DMS153 treated with DMSO at 0.1 percent for 48 hours (cell line): ENCODE measurements at regions not wholly inside any gene's neighbourhood (a gene's known extent, or its start where the extent isn't known, plus 50 kb on each side); places are given as distances from the start of the nearest gene placed in this dataset.

ENCODE experiments used
- DNase-seq: peaks from one replicate; lab custom pipeline; 2025; ENCODE audit not compliant: unreplicated experiment; lab: John Stamatoyannopoulos, UW

DNA sequence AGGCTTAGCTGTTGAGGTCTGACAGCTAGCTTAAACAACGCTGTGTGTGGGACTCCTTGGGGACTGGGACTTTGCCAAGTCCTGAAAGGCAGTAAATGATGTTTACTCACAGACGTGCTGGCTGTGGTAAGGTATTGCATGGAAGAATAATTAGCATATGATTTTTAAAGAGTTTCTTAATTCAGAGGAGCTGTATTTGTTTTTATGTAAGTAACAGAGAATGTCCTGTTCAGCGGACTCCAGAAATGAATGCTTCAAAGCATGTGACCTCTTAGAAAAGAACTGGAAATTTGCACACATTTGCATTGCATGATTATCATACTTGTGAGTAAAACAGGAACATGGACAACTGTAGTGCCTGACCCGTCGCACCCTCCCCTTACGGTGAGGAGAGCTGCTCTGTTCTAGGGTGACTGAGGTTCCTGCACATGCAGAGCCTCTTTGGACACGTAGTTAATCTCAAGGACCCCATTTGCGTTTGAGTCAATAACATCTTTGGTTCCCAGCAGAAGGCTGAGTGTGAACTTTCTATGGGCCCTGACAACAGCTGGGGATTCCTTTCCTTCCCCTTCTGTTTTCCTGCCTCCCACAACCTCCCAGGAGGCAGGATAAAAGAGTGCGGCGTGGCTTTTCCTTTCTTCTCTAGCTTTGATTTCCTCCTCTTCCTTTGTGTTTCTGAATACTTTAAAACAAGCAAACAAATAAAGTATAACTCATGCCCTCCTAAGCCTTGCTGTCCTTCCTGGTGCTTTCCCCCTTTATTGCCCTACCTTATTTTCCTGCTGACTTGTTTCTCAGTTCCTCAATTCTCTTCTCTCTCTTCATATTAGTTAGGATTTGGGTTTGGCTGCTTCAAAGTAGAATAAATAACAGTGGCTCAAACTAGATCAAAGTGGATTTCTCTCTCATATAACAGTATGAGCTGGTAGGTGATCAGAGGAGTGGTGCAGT is 157.2 kb upstream of the CD180 start:
- peak; percentile 70 for DNase-seq

DNA sequence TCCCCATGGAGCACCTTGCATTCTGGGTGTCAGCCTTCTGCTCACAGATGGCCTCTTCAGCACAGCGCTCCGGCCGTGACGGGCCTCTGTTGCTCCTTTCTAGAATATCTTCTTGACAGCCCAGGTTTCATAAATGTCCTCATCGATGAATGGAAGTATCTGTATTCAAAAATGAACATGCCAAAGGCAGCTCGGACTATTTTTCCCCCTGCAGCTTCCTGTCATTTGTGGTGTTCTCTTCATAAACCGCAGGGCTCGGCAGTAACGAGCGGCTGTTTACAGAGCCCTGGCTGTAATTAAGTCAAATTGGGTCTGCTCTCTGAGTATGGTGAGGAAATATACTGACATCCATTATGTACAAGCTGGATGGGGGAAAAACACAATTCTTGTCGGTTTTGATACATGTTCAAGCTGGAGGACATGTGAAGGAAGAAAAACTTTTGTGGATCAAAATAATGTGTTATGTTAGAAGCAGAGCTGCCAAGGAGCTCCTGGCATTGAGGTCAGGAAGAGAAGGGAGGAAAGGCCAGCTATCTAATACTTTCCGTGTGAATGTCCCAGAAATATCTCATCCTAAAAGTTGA is 154.1 kb upstream of the CD180 start:
- peak; percentile 27 for DNase-seq

DNA sequence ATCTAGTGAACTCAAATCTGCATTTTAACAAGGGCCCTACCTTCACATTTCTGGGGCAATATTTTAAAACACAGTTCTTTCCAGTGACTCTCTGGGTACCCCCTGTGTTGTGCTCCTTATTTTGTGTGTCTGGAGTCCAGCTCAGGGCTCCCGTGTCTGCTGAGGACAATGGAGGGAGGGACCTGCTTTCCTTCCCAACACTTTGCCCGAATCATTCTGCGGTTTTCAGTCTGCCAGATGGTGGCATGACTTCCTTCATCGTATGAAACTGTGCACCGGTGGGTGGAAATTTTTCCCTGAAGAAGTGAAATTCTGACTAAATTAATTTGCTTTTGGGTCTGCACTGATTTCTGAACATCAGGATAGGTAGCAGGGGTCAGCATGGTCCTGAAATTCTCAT is 153.6 kb upstream of the CD180 start:
- DNase-seq, result no peak

- DNase-seq, result no peak
These were observed 151.2 kb upstream of the CD180 start for GRCh38 chr5:67347821-67348220.

GRCh38 chr5:67346611-67347010 is 150.0 kb upstream of the CD180 start:
- no peak for DNase-seq

DNA sequence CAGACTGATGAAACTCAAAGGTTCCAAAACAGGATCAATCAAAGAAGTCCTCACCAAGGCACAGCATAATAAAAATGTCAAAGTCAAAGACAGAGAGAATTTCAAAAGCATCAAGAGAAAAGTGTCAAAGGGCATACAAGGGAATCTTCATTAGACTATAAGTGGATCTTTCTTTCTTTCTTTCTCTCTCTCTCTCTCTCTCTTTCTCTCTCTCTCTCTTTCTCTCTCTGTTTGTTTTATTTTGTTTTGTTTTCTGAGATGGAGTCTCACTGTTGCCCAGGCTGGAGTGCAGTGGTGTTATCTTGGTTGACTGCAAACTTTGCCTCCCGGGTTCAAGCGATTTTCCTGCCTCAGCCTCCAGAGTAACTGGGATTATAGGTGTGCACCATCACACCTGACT is 148.3 kb upstream of the CD180 start:
- DNase-seq, result no peak

DNA sequence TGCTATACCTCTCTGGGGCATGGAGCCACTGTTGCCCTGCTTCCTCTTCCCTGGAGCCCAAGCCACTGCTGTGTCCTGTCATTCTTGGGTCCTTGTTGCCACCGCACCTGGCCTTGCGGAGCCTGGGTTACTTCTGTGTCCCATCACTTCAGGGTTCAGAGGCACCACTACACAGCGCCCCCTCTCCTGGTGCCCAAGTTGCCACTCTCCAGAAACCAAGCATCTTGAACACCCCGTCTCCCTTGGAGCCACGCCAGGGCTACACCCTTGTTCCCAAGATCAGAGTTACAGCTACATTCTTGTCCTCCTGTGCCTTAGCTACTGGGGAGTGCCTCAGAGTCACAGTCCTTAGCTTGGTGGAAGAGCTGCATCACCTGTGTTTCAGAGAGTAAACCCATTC is 147.2 kb upstream of the CD180 start:
- DNase-seq, result no peak

- DNase-seq, result no peak
These were observed 144.9 kb upstream of the CD180 start for GRCh38 chr5:67341478-67341877.

- DNase-seq, result no peak
These were observed 142.7 kb upstream of the CD180 start for GRCh38 chr5:67339219-67339767.

- DNase-seq, result no peak
These were observed 141.8 kb upstream of the CD180 start for GRCh38 chr5:67338421-67338820.

DNA sequence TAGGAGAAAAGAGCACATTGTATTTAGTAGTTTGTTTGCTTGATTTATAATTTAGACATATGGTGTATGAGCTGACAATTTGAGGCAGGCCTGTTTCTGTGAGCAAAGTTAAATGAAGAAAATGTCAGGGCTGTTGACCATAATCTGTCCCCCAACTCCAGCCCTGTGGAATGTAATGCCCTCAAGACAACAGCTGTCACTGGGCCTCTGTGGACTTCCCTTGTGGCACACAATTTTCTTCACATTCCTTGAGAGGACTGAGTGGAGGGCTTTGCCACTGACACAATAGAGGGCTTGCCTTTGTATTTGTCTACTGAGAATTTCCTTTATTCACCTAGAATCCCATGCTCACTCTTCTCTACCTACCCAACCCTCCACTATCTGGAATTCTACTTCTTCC is 141.2 kb upstream of the CD180 start:
- DNase-seq, result no peak

DNA sequence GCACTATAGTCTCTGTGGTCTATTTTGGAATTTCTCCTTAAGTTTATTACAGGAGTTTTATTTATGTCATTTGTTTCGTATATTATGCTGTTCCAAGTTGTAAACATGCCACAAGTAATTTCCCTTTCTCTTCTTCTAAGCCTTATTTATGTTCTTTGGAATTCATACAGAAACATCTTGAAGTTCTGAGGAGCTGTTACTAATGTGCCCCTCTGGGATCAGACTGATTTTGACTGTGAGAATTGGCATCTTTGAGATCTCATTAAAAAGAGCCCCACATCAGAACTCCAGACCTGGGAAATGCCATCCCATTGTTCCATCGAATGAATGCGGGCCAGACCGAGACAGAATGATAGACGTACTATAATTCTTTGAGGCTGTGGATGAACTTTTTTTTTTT is 138.8 kb upstream of the CD180 start:
- no peak for DNase-seq

DNA sequence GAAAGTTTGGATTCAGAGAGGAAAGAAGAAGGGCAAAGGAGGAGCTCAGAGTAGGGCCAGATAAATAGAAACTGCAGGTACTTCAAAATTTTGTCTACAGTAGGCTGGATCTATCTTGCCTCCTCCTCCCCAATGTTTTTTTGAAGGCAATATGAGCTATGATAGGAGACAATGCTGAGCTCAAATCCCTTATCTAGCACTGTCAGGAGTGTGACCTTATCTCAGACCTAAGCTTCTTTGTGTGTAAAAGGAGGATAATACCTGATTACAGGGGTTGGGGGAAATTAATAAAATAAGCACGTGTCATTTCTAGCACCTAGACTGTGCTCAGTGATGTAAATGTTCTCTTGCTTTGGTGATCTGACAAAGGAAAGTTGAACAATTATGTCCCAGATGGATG is 137.8 kb upstream of the CD180 start:
- no peak for DNase-seq

GRCh38 chr5:67333171-67333570 is 136.6 kb upstream of the CD180 start:
- no peak for DNase-seq

DNA sequence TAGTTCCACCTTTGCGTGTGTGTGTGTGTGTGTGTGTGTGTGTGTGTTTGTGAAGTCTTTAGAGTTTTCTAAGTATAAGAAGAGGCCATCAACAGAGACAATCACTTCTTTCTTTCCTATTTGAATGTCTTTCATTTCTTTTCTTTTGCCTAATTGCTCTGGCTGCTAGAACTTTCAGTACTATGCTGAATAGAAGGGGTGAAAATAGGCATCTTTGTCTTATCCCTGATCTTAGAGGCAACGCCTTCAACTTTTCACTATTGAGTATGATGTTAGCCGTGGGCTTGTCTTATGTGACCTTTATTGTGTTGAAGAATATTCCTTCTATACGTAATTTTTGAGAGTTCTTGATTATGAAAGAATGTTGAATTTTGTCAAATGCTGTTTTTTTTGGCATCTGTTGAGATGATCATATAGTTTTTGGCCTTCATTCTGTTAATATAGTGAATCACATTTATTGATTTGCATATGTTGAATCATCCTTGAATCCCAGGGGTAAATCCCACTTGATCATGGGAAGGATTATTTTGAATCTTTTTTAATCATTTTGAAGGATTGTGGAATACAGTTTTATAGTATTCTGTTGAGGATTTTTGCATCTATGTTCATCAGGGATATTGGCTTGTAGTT is 134.8 kb upstream of the CD180 start:
- no peak for DNase-seq

DNA sequence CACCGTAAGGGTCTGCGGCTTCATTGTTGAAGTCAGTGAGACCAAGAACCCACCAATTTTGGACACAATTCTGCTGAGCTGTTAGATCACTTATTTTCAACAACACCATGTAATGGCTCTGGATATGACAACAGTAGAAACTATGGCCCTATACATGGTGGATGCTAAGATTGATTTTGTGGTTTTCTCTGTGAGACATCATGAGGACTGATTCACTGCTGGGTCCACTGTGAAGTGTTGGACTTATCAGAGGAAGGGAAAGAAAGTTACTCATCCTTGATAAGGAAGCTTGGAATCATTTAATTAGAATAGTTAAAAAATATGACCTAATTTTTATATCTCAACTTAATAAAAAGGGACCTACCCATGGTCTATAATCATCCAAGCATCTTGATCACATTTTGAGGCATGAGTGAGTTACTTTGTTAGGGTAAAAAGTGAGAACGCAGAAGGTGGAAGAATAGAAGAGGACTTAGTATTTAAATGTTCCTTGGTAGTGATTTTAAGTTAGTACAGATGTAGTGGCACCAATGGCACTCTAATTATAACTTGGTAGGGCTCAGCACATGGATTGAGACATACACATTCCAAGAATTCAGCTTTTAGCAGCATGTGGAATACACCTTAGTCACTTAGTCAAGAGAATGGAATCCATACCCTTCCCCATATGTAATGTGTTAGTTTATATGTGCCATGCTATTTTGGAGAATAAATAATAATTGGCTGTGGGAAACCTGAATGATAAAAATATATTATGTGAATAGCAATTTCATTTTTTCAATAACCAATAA is 123.5 kb upstream of the CD180 start:
- no peak for DNase-seq

GRCh38 chr5:67318746-67319145 is 122.1 kb upstream of the CD180 start:
- DNase-seq, result no peak

DNA sequence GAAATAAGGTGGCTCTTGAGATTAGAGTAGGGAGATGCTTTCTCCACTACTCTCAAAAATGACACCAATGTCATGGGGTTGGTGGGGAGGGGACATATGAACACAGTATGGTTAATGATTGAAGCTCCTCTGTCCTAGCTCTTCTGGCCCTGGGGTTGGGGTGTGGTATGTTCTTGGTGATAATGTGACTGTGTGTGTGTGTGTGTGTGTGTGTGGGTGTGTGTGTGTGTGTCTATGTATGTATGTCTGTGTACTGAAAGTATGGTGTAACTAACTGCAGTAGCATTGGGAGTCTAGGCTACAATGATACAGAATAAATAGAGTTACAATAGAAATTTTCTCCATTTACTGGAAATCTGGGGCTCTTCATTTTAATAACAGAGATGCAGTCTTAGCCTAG is 121.0 kb upstream of the CD180 start:
- DNase-seq, result no peak

DNA sequence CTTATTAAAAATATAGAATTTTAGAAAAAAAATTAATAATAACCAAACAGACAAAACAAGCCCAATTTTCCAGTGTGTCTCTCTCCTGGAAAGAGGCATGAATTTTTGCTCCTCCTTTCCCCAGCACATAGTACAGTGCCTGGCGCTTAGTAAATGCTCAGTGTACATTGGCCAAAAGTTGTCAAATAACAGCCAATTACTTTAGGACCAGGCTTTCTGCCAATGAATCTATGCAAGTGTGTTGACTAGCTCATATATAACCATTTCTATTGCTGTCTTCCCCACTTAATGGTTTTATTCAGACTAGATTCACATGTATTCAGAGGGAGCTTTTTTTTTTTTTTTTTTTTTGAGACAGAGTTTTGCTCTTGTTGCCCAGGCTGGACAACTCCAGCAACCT is 120.1 kb upstream of the CD180 start:
- DNase-seq, result no peak

- DNase-seq, result no peak
These were observed 118.7 kb upstream of the CD180 start for GRCh38 chr5:67315082-67315989.
